Endothelial cell of umbilical vein (primary cell): ENCODE measurements at regions not wholly inside any gene's neighbourhood (a gene's known extent, or its start where the extent isn't known, plus 50 kb on each side); places are given as distances from the start of the nearest gene placed in this dataset.

ENCODE experiments used
- BruUV-seq: library from RNA; stranded (reverse); fragments of 400-500 nt; replicated peaks from 2 replicates; lab custom pipeline; 2021; lab: Mats Ljungman, UMichigan
- CTCF ChIA-PET: fragments of 300-600, 350-600 bp; sonication (Branson Sonifier 250); formaldehyde crosslinking; loops from one replicate; lab custom pipeline; 2021; ENCODE audit warnings: antibody characterized with exemption, inconsistent platforms; lab: Charles Lee
- POLR2A ChIA-PET: fragments of 300-600, 350-600 bp; sonication (Branson Sonifier 250); formaldehyde crosslinking; loops from one replicate; lab custom pipeline; 2021; ENCODE audit warnings: antibody characterized with exemption, inconsistent platforms; lab: Charles Lee
- DNase-seq: peaks from one replicate; pipeline ENCODE4 v3.0.0-alpha.2; 2011; ENCODE audit warnings: low read depth, low spot score
- FAIRE-seq: peaks from 2 replicates; lab custom pipeline; 2011; peaks lifted over from hg19 to GRCh38; lab: Jason Lieb, UNC
- H2AFZ ChIP-seq: 2 replicates; pipeline ENCODE4 v1.6.0; 2012; ENCODE audit warnings: low read depth, low read length, control low read depth, inconsistent platforms
- H3K27ac ChIP-seq: 2 replicates; pipeline ENCODE4 v1.5.1; 2011; ENCODE audit warnings: low read depth, mild to moderate bottlenecking, control low read depth, low read length, moderate library complexity; ENCODE audit not compliant: insufficient read depth
- H3K27me3 ChIP-seq, 2 experiments: 2 replicates each; pipeline versions ENCODE4 v1.6.0 to v1.6.1; 2011; ENCODE audit warnings: low read length in 2 of 2, mixed read lengths in 1 of 2; ENCODE audit not compliant: control insufficient read depth in 2 of 2, insufficient read depth in 2 of 2
- H3K36me3 ChIP-seq, 2 experiments: 2 replicates in 1 of 2; 3 replicates in 1 of 2; pipeline ENCODE4 v1.5.1; 2011; ENCODE audit warnings: low read length in 2 of 2, mild to moderate bottlenecking in 1 of 2, moderate library complexity in 1 of 2; ENCODE audit not compliant: control insufficient read depth in 2 of 2, insufficient read depth in 2 of 2; ENCODE audit errors: extremely low read depth in 1 of 2
- H3K4me1 ChIP-seq: 3 replicates; pipeline ENCODE4 v1.5.1; 2011; ENCODE audit warnings: mild to moderate bottlenecking, low read length; ENCODE audit not compliant: control insufficient read depth, insufficient read depth; ENCODE audit errors: extremely low read depth
- H3K4me2 ChIP-seq: 2 replicates; pipeline ENCODE4 v1.6.1; 2011; ENCODE audit warnings: low read length, control low read depth, mixed read lengths; ENCODE audit not compliant: insufficient read depth
- H3K4me3 ChIP-seq, 3 experiments: fragments of 200-600 bp in 1 of 3; sonication (generic), shearing (Covaris generic) in 1 of 3; replicated peaks in 1 of 3; 2 replicates each; pipeline ENCODE4 v1.5.1; 2011 to 2016; ENCODE audit warnings: control low read depth in 3 of 3, low read length in 3 of 3, mild to moderate bottlenecking in 2 of 3, inconsistent platforms in 1 of 3, low read depth in 1 of 3, moderate library complexity in 1 of 3; ENCODE audit not compliant: insufficient read depth in 1 of 3
- H3K79me2 ChIP-seq: 2 replicates; pipeline ENCODE4 v1.6.0; 2012; ENCODE audit warnings: low read length, inconsistent platforms; ENCODE audit not compliant: control insufficient read depth, insufficient read depth
- H3K9ac ChIP-seq: replicated peaks from 2 replicates; pipeline ENCODE3; 2011; ENCODE audit warnings: low read length, control low read depth; ENCODE audit not compliant: insufficient read depth; ENCODE audit errors: extremely low read depth
- H3K9me1 ChIP-seq: replicated peaks from 3 replicates; pipeline ENCODE4 v1.6.0; 2011; ENCODE audit warnings: mild to moderate bottlenecking, low read length; ENCODE audit not compliant: control insufficient read depth, insufficient read depth; ENCODE audit errors: extremely low read depth
- H3K9me3 ChIP-seq: replicated peaks from 2 replicates; pipeline ENCODE4 v1.5.1; 2012; ENCODE audit warnings: low read length, inconsistent platforms; ENCODE audit not compliant: control insufficient read depth, insufficient read depth
- H4K20me1 ChIP-seq: replicated peaks from 2 replicates; pipeline ENCODE3; 2011; ENCODE audit warnings: mild to moderate bottlenecking, low read length; ENCODE audit not compliant: control insufficient read depth, insufficient read depth; ENCODE audit errors: extremely low read depth
- EZH2 ChIP-seq: IDR thresholded peaks from 2 replicates; pipeline ENCODE4 v1.6.1; 2012; ENCODE audit warnings: borderline replicate concordance, low read depth, mild to moderate bottlenecking, moderate library complexity, low read length, inconsistent platforms; ENCODE audit not compliant: severe bottlenecking
- FOS ChIP-seq: IDR thresholded peaks from 2 replicates; pipeline ENCODE4 v1.6.1; 2011; ENCODE audit warnings: mild to moderate bottlenecking, low read length, moderate library complexity, borderline replicate concordance; ENCODE audit not compliant: insufficient read depth
- GATA2 ChIP-seq: IDR thresholded peaks from 2 replicates; pipeline ENCODE4 v1.7.0; 2011; ENCODE audit warnings: low read depth, mild to moderate bottlenecking, moderate library complexity, mixed read lengths, low read length; ENCODE audit not compliant: insufficient read length, insufficient read depth
- JUN ChIP-seq: IDR thresholded peaks from 2 replicates; pipeline ENCODE4 v1.6.1; 2011; ENCODE audit warnings: borderline replicate concordance, low read depth; ENCODE audit not compliant: insufficient read length, insufficient read depth
- MYC ChIP-seq: IDR thresholded peaks from one replicate; pipeline ENCODE4 v1.6.1; 2011; ENCODE audit warnings: mild to moderate bottlenecking, low read depth, low read length
- POLR2A ChIP-seq: IDR thresholded peaks from 2 replicates; pipeline ENCODE4 v1.6.1; 2012; ENCODE audit warnings: low read depth, mild to moderate bottlenecking, control low read depth, low read length
- POLR2AphosphoS5 ChIP-seq: IDR thresholded peaks from 2 replicates; pipeline ENCODE4 v1.6.1; 2012; ENCODE audit warnings: low read depth, mild to moderate bottlenecking, control low read depth, low read length, moderate library complexity; ENCODE audit not compliant: insufficient read depth
- dilution Hi-C: fragments of 300-500 bp; cut with MboI; formaldehyde crosslinking; loops from one replicate; pipeline ENCODE4 v1.15.0; 2019; ENCODE audit warnings: low sequenced_read_pairs; ENCODE audit not compliant: extremely low pct_ligation_motif_present
- intact Hi-C: fragments of 100-400 bp; cut with micrococcal nuclease; formaldehyde crosslinking; loops from one replicate; pipeline ENCODE4 v1.10.0; 2022
- TF ChIP-seq, protein P1 (sequence below), 2 donors: IDR thresholded peaks; 1 replicate in 1 of 2; 2 replicates in 1 of 2; pipeline ENCODE4 v1.5.1; 2011; ENCODE audit warnings: low read length in 2 of 2, mild to moderate bottlenecking in 2 of 2, moderate library complexity in 2 of 2, control low read depth in 1 of 2, inconsistent platforms in 1 of 2, low read depth in 1 of 2; ENCODE audit not compliant: insufficient read depth in 1 of 2; ENCODE audit errors: extremely low read depth in 1 of 2

DNA sequence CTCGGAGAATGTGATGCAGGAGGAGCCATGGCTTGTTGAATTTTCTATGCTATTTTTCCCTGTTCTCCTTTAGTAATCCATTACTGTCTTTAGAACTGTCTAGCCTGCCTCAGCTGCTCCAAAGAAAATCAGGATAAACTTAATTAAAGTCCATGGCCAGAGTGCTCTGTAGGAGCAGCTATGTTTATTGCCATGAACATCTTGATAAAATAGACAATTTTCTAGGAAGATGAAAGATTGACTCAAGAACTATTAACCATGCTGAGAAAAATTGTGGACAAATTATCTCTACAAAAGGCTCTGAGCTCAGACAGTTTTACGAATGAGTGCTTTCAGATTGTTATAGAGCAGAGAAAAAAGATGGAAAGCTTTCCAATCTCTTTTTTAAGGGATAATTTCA, 193.0 kb downstream of the TTC32 start:
- H3K4me2 ChIP-seq, result no peak overlapping the region
- no peak overlapping the region for H3K27ac ChIP-seq
- FAIRE-seq (no peak), DNase-seq (no peak)
- ChIA-PET CTCF (no interaction called here), POLR2A (no interaction called here)
- H3K9ac ChIP-seq, result no peak overlapping the region
- H3K9me3 ChIP-seq, result no peaks in the 10 kb centered on the region
- TF ChIP-seq JUN (no peak), EZH2 (no peak), GATA2 (no peak), POLR2AphosphoS5 (no peak), FOS (no peak), MYC (no peak), POLR2A (no peak)
- TF ChIP-seq, protein P1, sequence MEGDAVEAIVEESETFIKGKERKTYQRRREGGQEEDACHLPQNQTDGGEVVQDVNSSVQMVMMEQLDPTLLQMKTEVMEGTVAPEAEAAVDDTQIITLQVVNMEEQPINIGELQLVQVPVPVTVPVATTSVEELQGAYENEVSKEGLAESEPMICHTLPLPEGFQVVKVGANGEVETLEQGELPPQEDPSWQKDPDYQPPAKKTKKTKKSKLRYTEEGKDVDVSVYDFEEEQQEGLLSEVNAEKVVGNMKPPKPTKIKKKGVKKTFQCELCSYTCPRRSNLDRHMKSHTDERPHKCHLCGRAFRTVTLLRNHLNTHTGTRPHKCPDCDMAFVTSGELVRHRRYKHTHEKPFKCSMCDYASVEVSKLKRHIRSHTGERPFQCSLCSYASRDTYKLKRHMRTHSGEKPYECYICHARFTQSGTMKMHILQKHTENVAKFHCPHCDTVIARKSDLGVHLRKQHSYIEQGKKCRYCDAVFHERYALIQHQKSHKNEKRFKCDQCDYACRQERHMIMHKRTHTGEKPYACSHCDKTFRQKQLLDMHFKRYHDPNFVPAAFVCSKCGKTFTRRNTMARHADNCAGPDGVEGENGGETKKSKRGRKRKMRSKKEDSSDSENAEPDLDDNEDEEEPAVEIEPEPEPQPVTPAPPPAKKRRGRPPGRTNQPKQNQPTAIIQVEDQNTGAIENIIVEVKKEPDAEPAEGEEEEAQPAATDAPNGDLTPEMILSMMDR (IDR thresholded peaks at IDR 0.05; ENCODE audit: extremely low read depth in 1 of 2, insufficient read depth in 1 of 2, low read depth in 1 of 2, low read length in 2 of 2), result no peak
- no peaks in the 10 kb centered on the region for H3K27me3 ChIP-seq
- no peak overlapping the region for H2AFZ ChIP-seq
- no TSS peak for BruUV-seq
- peaks cover 40% of the 10 kb centered on the region for H3K4me1 ChIP-seq
- H3K79me2 ChIP-seq, result no peaks in the 10 kb centered on the region
- no peaks in the 10 kb centered on the region for H3K36me3 ChIP-seq
- no peaks in the 10 kb centered on the region for H4K20me1 ChIP-seq
- H3K4me3 ChIP-seq, result no peak overlapping the region
- dilution Hi-C loops, result no loop called here
- H3K9me1 ChIP-seq, result no peaks in the 10 kb centered on the region
- intact Hi-C loops, result no loop called here

DNA sequence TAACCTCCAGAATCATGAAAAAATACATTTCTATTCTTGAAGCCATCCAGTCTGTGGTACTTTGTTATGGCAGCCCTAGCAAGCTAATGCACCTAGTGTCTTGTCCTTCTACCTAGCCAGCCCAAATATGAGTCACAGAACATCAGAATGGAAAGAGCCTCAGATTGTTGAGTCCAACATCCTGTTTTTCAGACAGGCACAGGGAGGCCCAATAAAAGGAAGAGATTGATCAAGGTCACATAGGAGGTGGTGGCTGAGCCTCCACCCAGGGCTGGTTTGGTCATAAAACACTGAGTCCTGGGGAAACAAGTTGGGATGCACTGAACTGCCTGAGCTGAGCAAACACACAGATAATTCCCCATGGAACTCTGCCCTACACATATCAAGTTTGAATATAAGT, 195.5 kb downstream of the TTC32 start:
- intact Hi-C loops, result no loop called here
- CTCF ChIA-PET, result no interaction called here

More for the DNA sequence above, 195.5 kb downstream of the TTC32 start:
- H2AFZ ChIP-seq, result no peak overlapping the region
- H3K4me2 ChIP-seq, result no peak overlapping the region
- H3K27ac ChIP-seq, result no peak overlapping the region
- POLR2A ChIA-PET, result no interaction called here
- no peaks in the 10 kb centered on the region for H3K9me3 ChIP-seq
- no peaks in the 10 kb centered on the region for H4K20me1 ChIP-seq
- H3K9me1 ChIP-seq, result no peaks in the 10 kb centered on the region
- peaks cover 32% of the 10 kb centered on the region for H3K4me1 ChIP-seq
- H3K4me3 ChIP-seq, result no peak overlapping the region
- no peaks in the 10 kb centered on the region for H3K79me2 ChIP-seq
- H3K36me3 ChIP-seq, result no peaks in the 10 kb centered on the region
- TF ChIP-seq FOS, result peak; percentile 60
- TF ChIP-seq MYC, result no peak
- no TSS peak for BruUV-seq
- no peak for FAIRE-seq
- no peaks in the 10 kb centered on the region for H3K27me3 ChIP-seq
- dilution Hi-C loops, result no loop called here
- peak; percentile 12 for DNase-seq
- H3K9ac ChIP-seq, result no peak overlapping the region
